Osteoblast (primary cell): ENCODE measurements at regions not wholly inside any gene's neighbourhood (a gene's known extent, or its start where the extent isn't known, plus 50 kb on each side); places are given as distances from the start of the nearest gene placed in this dataset.

Source experiments
- DNase-seq: peaks from one replicate; pipeline ENCODE4 v3.0.0; 2011; ENCODE audit warnings: low spot score, mixed read lengths; ENCODE audit not compliant: insufficient read length; ENCODE audit errors: missing footprints
- H2AFZ ChIP-seq: 2 replicates; pipeline ENCODE4 v1.6.0; 2011; ENCODE audit warnings: mild to moderate bottlenecking, low read length
- H3K27ac ChIP-seq: 2 replicates; pipeline ENCODE4 v1.5.1; 2011; ENCODE audit warnings: mild to moderate bottlenecking, low read depth, low read length, moderate library complexity
- H3K27me3 ChIP-seq: 2 replicates; pipeline ENCODE4 v1.6.0; 2012; ENCODE audit warnings: mild to moderate bottlenecking, control low read depth, inconsistent platforms, low read length, moderate library complexity; ENCODE audit not compliant: insufficient read depth
- H3K36me3 ChIP-seq: 2 replicates; pipeline ENCODE4 v1.5.1; 2011; ENCODE audit warnings: mild to moderate bottlenecking, low read length, control low read depth, moderate library complexity; ENCODE audit not compliant: insufficient read depth
- H3K4me1 ChIP-seq: 2 replicates; pipeline ENCODE4 v1.5.1; 2011; ENCODE audit warnings: mild to moderate bottlenecking, low read length, control low read depth, moderate library complexity; ENCODE audit not compliant: insufficient read depth
- H3K4me2 ChIP-seq: 2 replicates; pipeline ENCODE4 v1.6.0; 2011; ENCODE audit warnings: mild to moderate bottlenecking, low read length; ENCODE audit not compliant: insufficient read depth
- H3K4me3 ChIP-seq: fragments of 200-600 bp; sonication (generic); 3 replicates; pipeline ENCODE4 v1.5.1; 2012; ENCODE audit warnings: mild to moderate bottlenecking, low read length, inconsistent platforms; ENCODE audit not compliant: insufficient read depth
- H3K79me2 ChIP-seq: 2 replicates; pipeline ENCODE4 v1.6.0; 2012; ENCODE audit warnings: mild to moderate bottlenecking, low read length, control low read depth, inconsistent platforms; ENCODE audit not compliant: insufficient read depth
- H3K9me3 ChIP-seq: 2 replicates; pipeline ENCODE4 v1.5.1; 2011; ENCODE audit warnings: low read depth, low read length, control low read depth
- H4K20me1 ChIP-seq: 2 replicates; pipeline ENCODE4 v1.6.0; 2012; ENCODE audit warnings: mild to moderate bottlenecking, low read length, control low read depth; ENCODE audit not compliant: insufficient read depth
- CTCF ChIP-seq: IDR thresholded peaks from 2 replicates; pipeline ENCODE4 v1.5.1; 2011; ENCODE audit warnings: mild to moderate bottlenecking, low read depth, low read length, moderate library complexity; ENCODE audit errors: extremely low read depth

- peaks cover 8% of the 10 kb centered on the region for H3K4me1 ChIP-seq
- peak overlapping the region; percentile 5 for H3K27ac ChIP-seq
- no peaks in the 10 kb centered on the region for H4K20me1 ChIP-seq
- TF ChIP-seq CTCF: no peak
- H3K79me2 ChIP-seq: no peaks in the 10 kb centered on the region
- H3K9me3 ChIP-seq: no peaks in the 10 kb centered on the region
- DNase-seq: no peak
- no peak overlapping the region for H3K4me2 ChIP-seq
- H3K4me3 ChIP-seq: no peak overlapping the region
- no peak overlapping the region for H2AFZ ChIP-seq
- no peaks in the 10 kb centered on the region for H3K27me3 ChIP-seq
- H3K36me3 ChIP-seq: no peaks in the 10 kb centered on the region
Measured at GRCh38 chr15:100809151-100809550, 70.5 kb upstream of the ALDH1A3 start.

GRCh38 chr15:100809587-100809986 lies 70.0 kb upstream of the ALDH1A3 start:
- DNase-seq: no peak
- Histone ChIP-seq H3K27me3 (no peaks in the 10 kb centered on the region), H3K4me1 (peaks cover 8% of the 10 kb centered on the region), H3K27ac (peak overlapping the region; percentile 5), H3K79me2 (no peaks in the 10 kb centered on the region), H2AFZ (no peak overlapping the region), H3K4me2 (no peak overlapping the region), H3K9me3 (no peaks in the 10 kb centered on the region), H3K4me3 (no peak overlapping the region), H4K20me1 (no peaks in the 10 kb centered on the region), H3K36me3 (no peaks in the 10 kb centered on the region)
- TF ChIP-seq CTCF: no peak

- H3K9me3 ChIP-seq: no peaks in the 10 kb centered on the region
- no peak overlapping the region for H3K4me2 ChIP-seq
- H3K4me3 ChIP-seq: no peak overlapping the region
- no peak for TF ChIP-seq CTCF
- H3K79me2 ChIP-seq: no peaks in the 10 kb centered on the region
- no peaks in the 10 kb centered on the region for H4K20me1 ChIP-seq
- H3K4me1 ChIP-seq: peaks cover 8% of the 10 kb centered on the region
- no peaks in the 10 kb centered on the region for H3K27me3 ChIP-seq
- H2AFZ ChIP-seq: no peak overlapping the region
- H3K36me3 ChIP-seq: no peaks in the 10 kb centered on the region
- no peak overlapping the region for H3K27ac ChIP-seq
- DNase-seq: no peak
Measured at GRCh38 chr15:100810229-100810628, 69.4 kb upstream of the ALDH1A3 start.

- no peaks in the 10 kb centered on the region for H3K36me3 ChIP-seq
- DNase-seq: no peak
- H3K4me3 ChIP-seq: no peak overlapping the region
- no peak overlapping the region for H3K4me2 ChIP-seq
- H3K79me2 ChIP-seq: no peaks in the 10 kb centered on the region
- H2AFZ ChIP-seq: no peak overlapping the region
- no peak overlapping the region for H3K27ac ChIP-seq
- TF ChIP-seq CTCF: no peak
- H3K4me1 ChIP-seq: peaks cover 8% of the 10 kb centered on the region
- H3K27me3 ChIP-seq: no peaks in the 10 kb centered on the region
- no peaks in the 10 kb centered on the region for H4K20me1 ChIP-seq
- H3K9me3 ChIP-seq: no peaks in the 10 kb centered on the region
Measured at GRCh38 chr15:100810831-100811230, 68.8 kb upstream of the ALDH1A3 start.
